ENCODE measurements at regions not wholly inside any gene's neighbourhood (a gene's known extent, or its start where the extent isn't known, plus 50 kb on each side); places are given as distances from the start of the nearest gene placed in this dataset.
"Not testable (repeated sequence)": the region's sequence is repeated elsewhere in the genome, so short reads cannot be mapped to it uniquely, and the experiment has no call there.

DNA sequence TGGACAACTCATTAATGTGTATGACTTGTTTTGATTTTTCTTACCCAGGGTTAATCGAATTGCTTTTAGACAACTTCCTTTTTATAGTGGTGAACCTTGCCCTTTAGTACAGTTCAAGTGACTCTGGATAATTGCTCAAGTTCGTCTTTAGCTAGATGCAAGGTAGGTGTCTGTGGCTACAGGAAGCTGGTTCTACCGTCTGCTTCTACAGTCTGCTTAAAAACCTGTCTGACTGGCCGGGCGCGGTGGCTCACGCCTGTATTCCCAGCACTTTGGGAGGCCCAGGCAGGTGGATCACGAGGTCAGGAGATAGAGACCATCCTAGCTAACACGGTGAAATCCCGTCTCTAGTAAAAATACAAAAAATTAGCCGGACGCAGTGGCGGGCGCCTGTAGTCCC lies 129.6 kb upstream of the ANKRD30A start:
- TF ChIP-seq, protein P1, sequence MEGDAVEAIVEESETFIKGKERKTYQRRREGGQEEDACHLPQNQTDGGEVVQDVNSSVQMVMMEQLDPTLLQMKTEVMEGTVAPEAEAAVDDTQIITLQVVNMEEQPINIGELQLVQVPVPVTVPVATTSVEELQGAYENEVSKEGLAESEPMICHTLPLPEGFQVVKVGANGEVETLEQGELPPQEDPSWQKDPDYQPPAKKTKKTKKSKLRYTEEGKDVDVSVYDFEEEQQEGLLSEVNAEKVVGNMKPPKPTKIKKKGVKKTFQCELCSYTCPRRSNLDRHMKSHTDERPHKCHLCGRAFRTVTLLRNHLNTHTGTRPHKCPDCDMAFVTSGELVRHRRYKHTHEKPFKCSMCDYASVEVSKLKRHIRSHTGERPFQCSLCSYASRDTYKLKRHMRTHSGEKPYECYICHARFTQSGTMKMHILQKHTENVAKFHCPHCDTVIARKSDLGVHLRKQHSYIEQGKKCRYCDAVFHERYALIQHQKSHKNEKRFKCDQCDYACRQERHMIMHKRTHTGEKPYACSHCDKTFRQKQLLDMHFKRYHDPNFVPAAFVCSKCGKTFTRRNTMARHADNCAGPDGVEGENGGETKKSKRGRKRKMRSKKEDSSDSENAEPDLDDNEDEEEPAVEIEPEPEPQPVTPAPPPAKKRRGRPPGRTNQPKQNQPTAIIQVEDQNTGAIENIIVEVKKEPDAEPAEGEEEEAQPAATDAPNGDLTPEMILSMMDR (IDR thresholded peaks at IDR 0.05; ENCODE audit: low read depth, low read length): not testable (repeated sequence)
- TF ChIP-seq EZH2phosphoT487 (IDR thresholded peaks at IDR 0.05; ENCODE audit: low read depth): not testable (repeated sequence)

Measured in OCI-LY3 (cell line).